Mammary epithelial cell (primary cell): ENCODE measurements at regions not wholly inside any gene's neighbourhood (a gene's known extent, or its start where the extent isn't known, plus 50 kb on each side); places are given as distances from the start of the nearest gene placed in this dataset.

Experiments
- CTCF ChIP-seq, 2 donors: IDR thresholded peaks in 1 of 2; conservative IDR thresholded peaks in 1 of 2; 2 replicates each; pipeline ENCODE4 v1.5.1; 2011 to 2012; ENCODE audit warnings: inconsistent platforms in 2 of 2, low read length in 2 of 2, mild to moderate bottlenecking in 2 of 2, control low read depth in 1 of 2, low read depth in 1 of 2; ENCODE audit not compliant: insufficient read depth in 1 of 2; ENCODE audit errors: extremely low read depth in 1 of 2
- EZH2 ChIP-seq: IDR thresholded peaks from 2 replicates; pipeline ENCODE4 v1.6.1; 2012; ENCODE audit warnings: low read length, inconsistent platforms, borderline replicate concordance

- TF ChIP-seq CTCF (conservative IDR thresholded peaks at IDR 0.05 in 1 of 2, IDR thresholded peaks at IDR 0.05 in 1 of 2; ENCODE audit: extremely low read depth in 1 of 2, insufficient read depth in 1 of 2, low read depth in 1 of 2, low read length in 2 of 2) (no peak), EZH2 (no peak)
These were observed 69.5 kb upstream of the KCNAB1 start for GRCh38 chr3:156050918-156051317.
